Fibroblast of skin of abdomen (primary cell): ENCODE measurements at regions not wholly inside any gene's neighbourhood (a gene's known extent, or its start where the extent isn't known, plus 50 kb on each side); places are given as distances from the start of the nearest gene placed in this dataset.

Experiments used
- DNase-seq: peaks from one replicate; pipeline ENCODE4 v3.0.0-alpha.2; 2013

DNA sequence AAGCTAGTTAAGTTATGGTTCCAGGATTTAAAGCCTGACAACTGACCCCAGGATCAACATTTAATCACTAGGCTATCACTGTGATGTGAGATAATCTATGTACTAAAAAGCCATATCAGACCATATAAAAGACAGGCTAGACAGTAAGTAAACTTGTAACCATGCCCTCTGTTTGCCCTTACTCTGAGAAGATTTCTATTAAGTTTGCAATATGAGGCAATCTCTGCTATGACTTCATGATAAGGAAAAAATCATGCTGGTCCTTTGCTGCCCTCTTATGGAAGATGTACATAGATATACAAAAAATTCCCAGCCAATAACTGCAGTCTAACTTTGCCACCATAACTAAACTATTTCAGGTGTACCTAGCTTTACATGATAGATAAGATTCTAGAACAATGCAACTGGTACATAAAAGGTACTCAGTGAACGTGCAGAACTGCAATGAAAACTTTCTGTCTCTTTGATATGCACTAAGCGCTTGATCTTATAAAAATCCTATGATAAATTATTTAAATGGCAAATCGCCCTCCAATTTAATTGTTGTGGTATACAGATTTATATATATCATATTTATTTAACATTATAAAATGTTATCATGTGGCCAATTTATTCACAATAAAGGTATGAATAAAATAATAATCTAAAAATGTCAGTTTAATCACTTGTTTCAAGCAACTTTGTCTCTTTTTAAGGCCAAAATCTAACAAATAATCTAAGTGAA, 70.5 kb downstream of the FAM217A start:
- DNase-seq: peak; percentile 84

DNA sequence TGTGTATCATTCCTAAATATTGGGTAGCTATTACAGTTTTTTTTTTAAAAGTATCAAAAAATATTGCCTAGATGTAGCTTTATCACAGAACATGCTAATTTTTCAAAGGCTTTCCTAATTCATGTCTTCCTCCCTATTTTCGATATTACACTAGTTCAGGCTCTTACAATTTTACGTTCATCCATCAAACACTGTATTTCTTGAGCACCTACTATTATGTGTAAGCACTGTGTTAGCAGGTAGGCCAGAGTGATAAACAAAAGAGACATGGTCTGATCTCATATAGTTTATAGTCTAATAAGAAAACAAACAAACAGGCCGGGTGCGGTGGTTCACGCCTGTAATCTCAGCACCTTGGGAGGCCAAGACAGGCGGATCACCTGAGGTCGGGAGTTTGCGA, 69.5 kb downstream of the FAM217A start:
- DNase-seq: no peak

DNA sequence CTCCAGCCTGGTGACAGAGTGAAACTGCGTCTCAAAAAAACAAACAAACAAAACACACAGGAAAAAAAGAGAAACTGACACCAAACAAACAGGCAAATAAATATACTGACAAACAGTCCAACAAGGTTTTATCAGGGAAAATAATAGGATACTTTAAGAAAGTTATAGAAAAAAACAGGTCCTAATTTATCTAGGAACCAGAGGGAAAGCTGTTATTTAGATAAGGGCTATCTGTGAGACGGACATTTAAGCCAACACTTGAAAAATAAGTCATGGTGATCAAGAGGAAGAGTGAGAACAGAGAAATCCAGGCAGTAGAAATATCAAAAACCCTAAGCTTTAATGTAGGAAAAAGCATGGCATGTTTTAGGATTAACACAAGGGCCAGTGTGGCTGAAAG, 68.9 kb downstream of the FAM217A start:
- DNase-seq: no peak

DNA sequence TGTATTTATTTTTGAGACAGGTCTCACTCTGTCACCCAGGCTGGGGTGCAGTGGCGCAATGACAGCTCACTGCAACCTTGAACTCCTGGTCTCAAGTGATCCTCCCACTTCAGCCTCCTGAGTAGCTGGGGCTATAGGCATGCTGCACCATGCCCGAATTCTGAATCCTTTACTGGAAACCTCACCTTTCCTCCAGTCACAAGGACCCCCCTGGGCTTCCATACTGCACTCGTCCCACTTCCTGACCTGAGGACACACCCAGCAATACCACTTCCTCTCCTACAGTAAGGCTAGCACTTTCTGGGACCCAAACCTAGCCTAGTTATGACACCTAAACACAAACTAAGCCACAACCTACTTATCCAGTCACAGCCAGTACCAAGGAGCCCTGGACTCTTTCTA, 68.2 kb downstream of the FAM217A start:
- no peak for DNase-seq

DNA sequence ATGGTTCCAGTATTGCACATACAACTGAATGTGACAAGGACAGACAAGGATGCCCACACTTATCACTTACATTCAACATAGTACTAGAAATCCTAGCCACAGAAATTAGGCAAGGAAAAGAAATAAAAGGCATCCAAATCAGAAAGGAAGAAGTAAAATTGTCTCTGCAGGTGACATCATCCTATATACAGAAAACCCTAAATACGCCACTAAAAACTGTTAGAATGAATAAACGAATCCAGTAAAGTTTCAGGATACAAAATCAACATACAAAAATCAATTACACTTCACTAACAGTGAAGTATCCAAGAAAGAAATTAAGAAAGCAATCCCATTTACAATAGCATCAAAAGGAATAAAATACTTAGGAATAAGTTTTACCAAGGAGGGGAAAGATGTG, 66.1 kb downstream of the FAM217A start:
- DNase-seq: no peak

DNA sequence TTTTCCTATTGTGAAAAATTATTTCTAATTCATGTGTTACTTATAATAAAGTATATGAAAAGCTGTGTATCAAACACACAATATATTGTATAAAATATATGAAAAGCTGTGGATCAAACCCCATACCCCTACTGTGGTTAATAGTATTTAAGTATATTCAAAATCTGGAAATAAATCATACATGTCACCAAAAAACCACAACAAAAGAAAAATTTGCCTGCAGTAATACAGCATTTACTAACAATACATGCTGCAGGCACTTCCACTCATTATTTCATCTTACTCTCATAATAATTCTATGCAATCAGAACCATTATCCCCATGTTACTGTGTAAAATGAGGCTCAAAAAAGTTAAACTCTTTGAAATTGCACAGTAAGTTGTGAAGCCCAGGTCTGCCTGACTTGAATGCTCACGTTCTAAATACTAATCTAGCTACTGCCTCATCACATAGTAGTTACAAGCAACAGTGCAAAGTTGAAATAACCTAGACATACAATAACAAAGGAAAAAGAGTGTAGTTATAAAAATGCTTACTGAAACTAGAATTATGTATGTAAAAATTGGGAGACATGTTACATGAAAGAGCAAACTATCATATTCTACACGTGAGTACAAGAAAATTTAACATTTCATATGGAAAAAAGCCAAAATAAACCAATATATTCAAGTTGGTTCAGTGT, 61.7 kb downstream of the FAM217A start:
- no peak for DNase-seq

DNA sequence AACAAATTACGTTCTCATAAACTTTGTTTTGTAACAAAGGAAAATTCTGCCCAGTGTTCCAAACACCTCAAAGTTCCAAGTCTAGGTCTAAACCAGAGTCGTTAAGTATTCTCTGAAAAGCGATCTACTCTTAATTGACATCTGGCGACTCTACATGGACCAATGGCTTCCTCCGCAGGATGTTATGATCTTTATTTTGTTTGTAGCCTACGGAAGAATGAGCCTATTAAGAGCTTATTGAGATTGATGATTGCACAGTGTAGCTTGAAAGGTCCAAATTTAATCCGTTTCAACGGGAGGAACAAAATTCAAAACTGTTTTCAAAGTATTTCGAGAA, 61.1 kb downstream of the FAM217A start:
- DNase-seq: peak; percentile 35

DNA sequence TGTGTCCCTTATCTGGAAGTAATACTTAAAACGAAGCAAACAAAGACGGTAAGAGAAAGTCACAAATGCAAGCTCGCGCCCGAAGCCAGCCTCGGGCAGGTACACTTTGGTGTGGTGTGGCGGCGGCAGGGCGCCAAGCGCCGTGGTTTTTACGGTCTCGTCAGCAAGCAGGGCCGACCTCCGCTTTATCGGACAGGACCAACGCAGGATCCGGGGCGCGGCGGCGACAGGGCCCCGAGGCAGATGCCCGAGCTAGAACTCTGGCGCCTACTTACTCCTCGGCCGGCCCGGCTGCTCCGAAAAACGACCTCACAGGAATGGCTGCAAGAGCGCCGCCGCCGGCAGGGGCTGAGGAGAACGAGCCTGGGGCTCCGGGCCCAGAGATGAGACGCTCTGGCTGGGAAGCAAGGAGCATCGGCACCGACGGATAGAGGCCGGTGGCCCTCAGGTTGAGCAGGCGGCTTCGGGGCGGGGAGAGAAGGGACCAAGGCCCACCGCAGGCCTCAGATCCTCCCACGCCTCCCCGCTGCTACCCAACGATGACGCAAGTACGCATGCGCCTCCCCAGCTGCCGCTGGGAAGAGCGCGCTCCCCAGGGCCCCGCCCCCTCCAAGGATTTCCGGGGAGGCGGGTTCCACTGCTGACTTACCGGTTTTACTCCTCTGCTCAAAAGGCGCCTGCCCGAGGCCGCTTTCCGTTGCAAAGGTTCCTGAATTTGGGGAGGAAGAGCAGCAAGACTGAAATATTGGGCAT, 60.6 kb downstream of the FAM217A start:
- DNase-seq: peak; percentile 95
